WTC11 (cell line): ENCODE measurements at regions not wholly inside any gene's neighbourhood (a gene's known extent, or its start where the extent isn't known, plus 50 kb on each side); places are given as distances from the start of the nearest gene placed in this dataset.

Experiments
- CTCF ChIP-seq: fragments of 200-600 bp; IDR thresholded peaks from 2 replicates; pipeline ENCODE4 v1.8.0; 2022; ENCODE audit warnings: antibody characterized with exemption
- E2F1 ChIP-seq: sonication (generic); formaldehyde crosslinking; IDR thresholded peaks from 2 replicates; pipeline ENCODE4 v1.8.0; 2022; ENCODE audit warnings: mild to moderate bottlenecking, missing genetic modification reagents
- FOXK1 ChIP-seq: sonication (generic); formaldehyde crosslinking; IDR thresholded peaks from 2 replicates; pipeline ENCODE4 v1.8.0; 2022; ENCODE audit warnings: mild to moderate bottlenecking, moderate library complexity, missing genetic modification reagents
- GABPB1 ChIP-seq: sonication (generic); formaldehyde crosslinking; IDR thresholded peaks from 2 replicates; pipeline ENCODE4 v1.8.1; 2023; ENCODE audit warnings: mild to moderate bottlenecking, missing genetic modification reagents
- IRF1 ChIP-seq: sonication (generic); formaldehyde crosslinking; IDR thresholded peaks from 2 replicates; pipeline ENCODE4 v1.8.0; 2023; ENCODE audit warnings: missing genetic modification reagents
- NFYB ChIP-seq: sonication (generic); formaldehyde crosslinking; conservative IDR thresholded peaks from 2 replicates; pipeline ENCODE4 v1.8.0; 2022; ENCODE audit warnings: low read depth, missing genetic modification reagents
- PRDM15 ChIP-seq: sonication (generic); formaldehyde crosslinking; IDR thresholded peaks from 2 replicates; pipeline ENCODE4 v1.8.0; 2022; ENCODE audit warnings: missing genetic modification reagents
- SP1 ChIP-seq: sonication (generic); formaldehyde crosslinking; conservative IDR thresholded peaks from 2 replicates; pipeline ENCODE4 v1.8.1; 2022; ENCODE audit warnings: missing genetic modification reagents
- ZNF121 ChIP-seq: sonication (generic); formaldehyde crosslinking; IDR thresholded peaks from 2 replicates; pipeline ENCODE4 v1.8.0; 2023; ENCODE audit warnings: missing genetic modification reagents
- ZNF317 ChIP-seq: sonication (generic); formaldehyde crosslinking; IDR thresholded peaks from 2 replicates; pipeline ENCODE4 v1.8.1; 2023; ENCODE audit warnings: low read depth, mild to moderate bottlenecking, moderate library complexity, missing genetic modification reagents, borderline replicate concordance
- ZNF416 ChIP-seq: fragments of 250-450 bp; sonication (Bioruptor Pico); IDR thresholded peaks from 2 replicates; pipeline ENCODE4 v1.9.0; 2021; ENCODE audit warnings: mild to moderate bottlenecking, inconsistent platforms
- ZNF423 ChIP-seq: fragments of 250-450 bp; sonication (Bioruptor Pico); IDR thresholded peaks from 2 replicates; pipeline ENCODE4 v2.1.2; 2022; ENCODE audit warnings: mild to moderate bottlenecking, moderate library complexity

- no peak for TF ChIP-seq CTCF
- TF ChIP-seq GABPB1: no peak
- TF ChIP-seq E2F1 (CRISPR knock-in tag): no peak
- no peak for TF ChIP-seq ZNF416 (CRISPR knock-in tag)
- no peak for TF ChIP-seq ZNF121
- no peak for TF ChIP-seq IRF1
- no peak for TF ChIP-seq PRDM15
- TF ChIP-seq SP1 (CRISPR knock-in tag): no peak
- no peak for TF ChIP-seq NFYB (CRISPR knock-in tag)
- no peak for TF ChIP-seq ZNF317 (CRISPR knock-in tag)
- TF ChIP-seq ZNF423 (CRISPR knock-in tag): no peak
- TF ChIP-seq FOXK1 (CRISPR knock-in tag): no peak
Observed at GRCh38 chr20:7010527-7010926, 243.0 kb downstream of the BMP2 start.
